ENCODE measurements at regions not wholly inside any gene's neighbourhood (a gene's known extent, or its start where the extent isn't known, plus 50 kb on each side); places are given as distances from the start of the nearest gene placed in this dataset.

DNA sequence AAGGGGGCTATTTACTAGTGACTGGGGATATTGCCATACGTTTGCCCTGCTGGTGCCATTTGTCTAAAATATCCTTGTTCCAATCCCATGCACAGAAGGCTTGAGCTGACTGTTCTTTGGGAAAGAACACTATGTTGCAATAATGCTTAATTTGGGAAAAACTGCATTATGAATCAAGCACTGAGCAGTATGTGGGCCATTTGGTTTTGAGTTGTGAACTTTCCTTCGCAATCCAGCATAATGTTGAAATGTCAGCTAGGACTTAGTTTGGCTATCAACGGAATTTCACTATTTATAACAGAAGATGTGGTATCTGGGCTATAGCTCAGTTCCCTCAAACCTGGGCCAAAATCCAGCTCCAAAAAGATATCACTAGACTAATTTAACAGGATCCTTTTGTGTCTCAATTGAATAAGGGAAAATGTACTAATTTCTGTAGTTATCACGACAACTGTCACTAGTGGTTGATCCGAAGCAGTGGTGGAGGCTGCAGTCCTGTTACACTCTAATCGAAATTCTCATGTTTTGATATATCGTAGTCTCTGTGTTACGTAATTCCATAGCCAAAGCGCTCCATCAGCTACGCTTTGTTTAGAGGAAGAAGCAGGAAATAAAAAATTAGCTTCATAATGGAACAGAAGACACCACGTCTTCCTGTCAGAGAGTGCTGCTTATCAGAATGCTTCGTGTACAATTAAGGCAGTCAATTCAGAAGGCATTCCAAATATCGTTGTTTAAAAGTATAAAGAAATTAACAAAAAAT lies 686.8 kb upstream of the SALL3 start:
- TF ChIP-seq, protein P1, sequence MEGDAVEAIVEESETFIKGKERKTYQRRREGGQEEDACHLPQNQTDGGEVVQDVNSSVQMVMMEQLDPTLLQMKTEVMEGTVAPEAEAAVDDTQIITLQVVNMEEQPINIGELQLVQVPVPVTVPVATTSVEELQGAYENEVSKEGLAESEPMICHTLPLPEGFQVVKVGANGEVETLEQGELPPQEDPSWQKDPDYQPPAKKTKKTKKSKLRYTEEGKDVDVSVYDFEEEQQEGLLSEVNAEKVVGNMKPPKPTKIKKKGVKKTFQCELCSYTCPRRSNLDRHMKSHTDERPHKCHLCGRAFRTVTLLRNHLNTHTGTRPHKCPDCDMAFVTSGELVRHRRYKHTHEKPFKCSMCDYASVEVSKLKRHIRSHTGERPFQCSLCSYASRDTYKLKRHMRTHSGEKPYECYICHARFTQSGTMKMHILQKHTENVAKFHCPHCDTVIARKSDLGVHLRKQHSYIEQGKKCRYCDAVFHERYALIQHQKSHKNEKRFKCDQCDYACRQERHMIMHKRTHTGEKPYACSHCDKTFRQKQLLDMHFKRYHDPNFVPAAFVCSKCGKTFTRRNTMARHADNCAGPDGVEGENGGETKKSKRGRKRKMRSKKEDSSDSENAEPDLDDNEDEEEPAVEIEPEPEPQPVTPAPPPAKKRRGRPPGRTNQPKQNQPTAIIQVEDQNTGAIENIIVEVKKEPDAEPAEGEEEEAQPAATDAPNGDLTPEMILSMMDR (IDR thresholded peaks at IDR 0.05; ENCODE audit: borderline replicate concordance, insufficient read depth, low read depth, low read length): no peak
- H3K4me3 ChIP-seq (ENCODE audit: low read depth, low read length): no peak overlapping the region

DNA sequence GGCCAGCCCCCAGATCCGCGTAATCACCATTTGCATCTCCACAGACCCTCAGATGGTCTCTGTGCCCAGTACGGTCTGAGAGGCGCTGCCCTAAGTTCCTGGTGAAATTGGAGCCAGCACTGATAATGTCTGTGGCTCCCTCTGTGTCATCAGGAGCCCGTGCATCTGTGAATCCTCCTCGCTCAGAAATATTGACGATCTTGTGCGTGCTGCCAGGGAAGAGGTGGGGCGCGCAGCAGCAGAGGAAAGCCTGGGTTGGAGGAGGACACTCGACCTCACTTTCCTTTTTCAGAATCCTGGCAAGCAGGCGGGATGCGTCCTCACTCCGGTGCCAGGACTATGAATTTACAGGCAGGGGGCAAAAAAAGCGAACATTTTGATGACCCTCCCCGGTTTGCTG lies 686.1 kb upstream of the SALL3 start:
- TF ChIP-seq, protein P1 (IDR thresholded peaks at IDR 0.05; ENCODE audit: borderline replicate concordance, insufficient read depth, low read depth, low read length): no peak

DNA sequence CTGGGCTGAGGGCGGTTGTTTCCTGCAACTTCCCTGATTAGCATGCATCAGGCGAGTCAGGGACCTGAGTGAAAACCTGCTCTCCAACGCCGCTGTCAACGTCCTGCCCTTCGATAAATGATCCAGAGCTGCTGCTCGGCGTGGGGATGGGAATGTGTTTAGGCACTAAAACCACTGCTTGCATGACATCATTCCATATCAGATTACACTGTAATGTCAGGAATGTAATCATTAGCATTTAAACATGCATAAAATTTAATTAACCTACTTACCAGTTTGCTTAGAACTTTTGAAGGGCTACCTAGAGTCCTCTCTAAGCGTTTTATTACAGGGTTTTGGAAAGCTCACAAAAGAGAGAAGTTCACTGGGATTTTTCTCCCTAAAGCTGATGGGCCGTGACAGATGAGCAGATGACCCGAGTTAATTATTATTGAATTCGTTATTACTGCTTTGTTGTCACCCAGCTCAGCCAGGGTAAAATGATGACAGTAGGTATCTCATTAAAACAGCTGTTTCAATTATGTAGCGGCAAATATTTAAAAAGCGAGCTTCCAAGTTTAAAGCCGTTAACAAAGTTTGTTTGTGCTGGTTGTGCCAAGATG lies 685.6 kb upstream of the SALL3 start:
- no peak overlapping the region for H3K4me3 ChIP-seq (ENCODE audit: low read depth, low read length)
- TF ChIP-seq, protein P1 (IDR thresholded peaks at IDR 0.05; ENCODE audit: borderline replicate concordance, insufficient read depth, low read depth, low read length): no peak

More for the DNA sequence above, 686.1 kb upstream of the SALL3 start:
- H3K4me3 ChIP-seq (ENCODE audit: low read depth, low read length): no peak overlapping the region

DNA sequence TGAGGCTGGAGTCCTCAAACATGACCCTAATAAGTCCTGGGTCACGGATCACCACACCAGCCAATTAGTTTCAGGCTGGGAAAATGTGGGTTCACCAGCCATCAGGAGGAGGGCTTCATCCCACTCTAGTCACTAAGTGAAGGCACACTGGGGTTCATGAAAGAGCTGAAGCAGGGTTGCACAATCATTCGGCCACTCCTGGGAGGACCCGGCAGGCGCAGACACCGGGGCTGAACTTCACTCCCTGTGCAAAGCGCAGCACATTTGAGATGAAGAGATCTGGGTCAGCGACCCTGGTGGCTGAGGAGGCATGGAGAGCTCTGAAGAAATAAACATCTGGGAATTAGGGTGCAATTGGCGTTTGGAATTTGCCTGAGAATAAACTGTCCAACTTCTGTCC lies 684.4 kb upstream of the SALL3 start:
- no peak overlapping the region for H3K4me3 ChIP-seq (ENCODE audit: low read depth, low read length)
- TF ChIP-seq, protein P1 (IDR thresholded peaks at IDR 0.05; ENCODE audit: borderline replicate concordance, insufficient read depth, low read depth, low read length): no peak

DNA sequence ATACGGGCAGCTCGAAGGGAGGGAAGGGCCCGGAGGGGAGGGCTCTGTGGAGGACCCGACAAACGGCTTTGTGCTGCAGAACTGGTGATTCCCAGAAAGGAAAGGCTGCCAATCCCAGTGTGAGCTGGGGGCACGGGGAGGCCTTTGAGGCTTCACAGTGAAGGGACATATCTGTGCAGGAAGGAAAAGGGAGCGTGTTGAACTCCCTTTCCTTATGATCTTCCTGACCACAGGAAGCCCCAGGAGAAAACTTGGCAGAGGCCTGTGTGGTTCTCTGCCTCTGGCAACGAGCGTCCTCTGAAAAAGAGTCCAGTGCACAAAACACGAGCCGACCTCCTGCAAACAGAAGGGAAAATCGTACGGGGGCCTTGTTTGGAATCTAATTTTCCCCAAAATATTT lies 683.5 kb upstream of the SALL3 start:
- TF ChIP-seq, protein P1 (IDR thresholded peaks at IDR 0.05; ENCODE audit: borderline replicate concordance, insufficient read depth, low read depth, low read length): no peak

DNA sequence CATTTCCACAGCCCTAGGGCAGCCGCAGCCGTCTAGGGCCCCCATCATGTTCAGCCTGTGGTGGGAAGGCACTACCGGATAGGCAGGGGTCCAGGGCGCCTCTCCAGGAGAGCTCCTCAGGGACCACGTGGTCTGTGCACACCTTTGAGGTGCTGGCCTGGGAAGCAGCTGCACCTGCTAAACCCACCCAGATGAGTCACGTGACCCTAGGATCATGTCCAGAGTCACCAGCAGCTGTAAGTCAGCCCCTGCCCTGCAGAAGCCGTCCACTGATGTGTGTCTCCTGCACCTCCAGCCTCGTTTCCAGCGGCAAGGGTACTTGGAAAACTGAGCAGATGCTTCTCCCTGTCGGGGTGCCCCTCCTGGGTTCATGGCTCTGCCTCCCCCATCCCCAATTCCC lies 682.6 kb upstream of the SALL3 start:
- no peak overlapping the region for H3K4me3 ChIP-seq (ENCODE audit: low read depth, low read length)
- TF ChIP-seq, protein P1 (IDR thresholded peaks at IDR 0.05; ENCODE audit: borderline replicate concordance, insufficient read depth, low read depth, low read length): no peak

More for the DNA sequence above, 683.5 kb upstream of the SALL3 start:
- no peak overlapping the region for H3K4me3 ChIP-seq (ENCODE audit: low read depth, low read length)
